H1 (cell line): ENCODE measurements at regions not wholly inside any gene's neighbourhood (a gene's known extent, or its start where the extent isn't known, plus 50 kb on each side); places are given as distances from the start of the nearest gene placed in this dataset.

Experiments
- CTCF ChIA-PET: fragments of 300-600 bp; sonication (Branson Sonifier 250); formaldehyde crosslinking; loops from one replicate; lab custom pipeline; 2021; ENCODE audit not compliant: partially characterized antibody; lab: Charles Lee
- POLR2A ChIA-PET: fragments of 300-600 bp; sonication (Branson Sonifier 250); formaldehyde crosslinking; loops from one replicate; lab custom pipeline; 2021; ENCODE audit warnings: inconsistent platforms; ENCODE audit not compliant: partially characterized antibody; lab: Charles Lee
- DNase-seq, 2 experiments: peaks; one replicate each; pipeline versions ENCODE4 v3.0.0 to v3.0.0-alpha.2; 2010 to 2022; ENCODE audit warnings: low spot score in 2 of 2, low read depth in 1 of 2, mixed read lengths in 1 of 2
- FAIRE-seq: peaks from 2 replicates; lab custom pipeline; 2011; peaks lifted over from hg19 to GRCh38; lab: Jason Lieb, UNC
- H2AFZ ChIP-seq: 2 replicates; pipeline ENCODE4 v1.8.1; 2012; ENCODE audit warnings: low read length, inconsistent platforms
- H2AK5ac ChIP-seq: 2 replicates; pipeline ENCODE4 v1.6.1; 2013; ENCODE audit warnings: low read depth, low read length
- H2BK120ac ChIP-seq: replicated peaks from 2 replicates; pipeline ENCODE3; 2013; ENCODE audit warnings: low read depth, low read length, inconsistent platforms
- H2BK12ac ChIP-seq: 2 replicates; pipeline ENCODE4 v1.6.1; 2013; ENCODE audit warnings: low read depth, low read length
- H2BK15ac ChIP-seq: 2 replicates; pipeline ENCODE4 v1.6.1; 2013; ENCODE audit warnings: low read length
- H2BK20ac ChIP-seq: 2 replicates; pipeline ENCODE4 v1.6.1; 2013; ENCODE audit warnings: low read length
- H2BK5ac ChIP-seq: 2 replicates; pipeline ENCODE4 v1.6.1; 2013; ENCODE audit warnings: low read depth, low read length
- H3K14ac ChIP-seq: 2 replicates; pipeline ENCODE4 v1.6.1; 2013; ENCODE audit warnings: inconsistent platforms; ENCODE audit not compliant: insufficient read length
- H3K18ac ChIP-seq: 2 replicates; pipeline ENCODE4 v1.6.1; 2013; ENCODE audit warnings: low read length; ENCODE audit errors: extremely low read depth
- H3K23ac ChIP-seq: 2 replicates; pipeline ENCODE4 v1.6.1; 2013; ENCODE audit warnings: inconsistent platforms; ENCODE audit not compliant: insufficient read length
- H3K23me2 ChIP-seq: 2 replicates; pipeline ENCODE4 v1.6.1; 2013; ENCODE audit warnings: low read depth, low read length
- H3K27ac ChIP-seq: 2 replicates; pipeline ENCODE4 v1.6.1; 2011; ENCODE audit warnings: low read depth, low read length, inconsistent platforms
- H3K27me3 ChIP-seq, 4 experiments: replicated peaks in 1 of 4; 1 replicate in 1 of 4; 2 replicates in 3 of 4; pipeline versions ENCODE4 v1.6.1 to v1.8.1; 2011 to 2013; ENCODE audit warnings: low read length in 3 of 4, mild to moderate bottlenecking in 3 of 4, inconsistent platforms in 2 of 4, mixed read lengths in 2 of 4, moderate library complexity in 1 of 4; ENCODE audit not compliant: control insufficient read depth in 3 of 4, insufficient read depth in 3 of 4; ENCODE audit errors: extremely low read depth in 1 of 4
- H3K36me3 ChIP-seq, 4 experiments: 2 replicates each; pipeline versions ENCODE4 v1.6.1 to v1.8.1; 2011 to 2013; ENCODE audit warnings: mild to moderate bottlenecking in 4 of 4, low read length in 3 of 4, moderate library complexity in 2 of 4, control low read depth in 1 of 4, inconsistent platforms in 1 of 4; ENCODE audit not compliant: insufficient read depth in 4 of 4, control insufficient read depth in 2 of 4
- H3K4ac ChIP-seq: replicated peaks from 2 replicates; pipeline ENCODE3; 2013; ENCODE audit warnings: low read length, low read depth, mixed read lengths, inconsistent platforms; ENCODE audit not compliant: insufficient read length
- H3K4me1 ChIP-seq, 4 experiments: replicated peaks in 1 of 4; 1 replicate in 1 of 4; 2 replicates in 3 of 4; pipeline versions ENCODE4 v1.6.1 to v1.8.1; 2011 to 2013; ENCODE audit warnings: low read length in 3 of 4, inconsistent platforms in 2 of 4, mixed read lengths in 1 of 4; ENCODE audit not compliant: insufficient read depth in 4 of 4, control insufficient read depth in 3 of 4
- H3K4me2 ChIP-seq, 2 experiments: 2 replicates each; pipeline versions ENCODE4 v1.6.1 to v1.8.1; 2011 to 2013; ENCODE audit warnings: low read depth in 2 of 2, low read length in 2 of 2, control low read depth in 1 of 2, inconsistent platforms in 1 of 2, mild to moderate bottlenecking in 1 of 2; ENCODE audit not compliant: insufficient read depth in 1 of 2
- H3K4me3 ChIP-seq, 4 experiments: fragments of 200-600, 300-600 bp in 1 of 4; sonication (generic), shearing (Covaris generic), sonication (Bioruptor Twin) in 1 of 4; 2 replicates each; pipeline versions ENCODE4 v1.5.1 to v1.8.1; 2011 to 2016; ENCODE audit warnings: low read length in 4 of 4, low read depth in 3 of 4, control low read depth in 2 of 4, inconsistent platforms in 2 of 4, mild to moderate bottlenecking in 2 of 4, mixed read lengths in 1 of 4, moderate library complexity in 1 of 4; ENCODE audit not compliant: insufficient read depth in 2 of 4; ENCODE audit errors: extremely low read depth in 1 of 4
- H3K56ac ChIP-seq: replicated peaks from 2 replicates; pipeline ENCODE3; 2013; ENCODE audit warnings: low read depth, mild to moderate bottlenecking, mixed read lengths, low read length, inconsistent platforms; ENCODE audit not compliant: insufficient read length
- H3K79me1 ChIP-seq: 2 replicates; pipeline ENCODE4 v1.6.1; 2013; ENCODE audit warnings: low read depth, low read length, control low read depth
- H3K79me2 ChIP-seq, 2 experiments: 2 replicates each; pipeline versions ENCODE4 v1.6.1 to v1.8.1; 2012 to 2013; ENCODE audit warnings: low read length in 2 of 2, mild to moderate bottlenecking in 2 of 2, inconsistent platforms in 1 of 2; ENCODE audit not compliant: insufficient read depth in 2 of 2, control insufficient read depth in 1 of 2
- H3K9ac ChIP-seq, 4 experiments: replicated peaks in 1 of 4; 1 replicate in 1 of 4; 2 replicates in 3 of 4; pipeline versions ENCODE4 v1.6.1 to v1.8.1; 2011 to 2013; ENCODE audit warnings: low read depth in 3 of 4, low read length in 3 of 4, control low read depth in 2 of 4, mild to moderate bottlenecking in 2 of 4, moderate library complexity in 2 of 4, inconsistent platforms in 1 of 4; ENCODE audit errors: extremely low read depth in 1 of 4
- H3K9me3 ChIP-seq, 2 experiments: 2 replicates each; pipeline versions ENCODE4 v1.6.1 to v1.8.1; 2012 to 2013; ENCODE audit warnings: mild to moderate bottlenecking in 2 of 2, moderate library complexity in 2 of 2, control low read depth in 1 of 2, inconsistent platforms in 1 of 2, low read depth in 1 of 2, low read length in 1 of 2, mixed read lengths in 1 of 2; ENCODE audit not compliant: insufficient read depth in 2 of 2
- H4K20me1 ChIP-seq, 2 experiments: replicated peaks in 1 of 2; 2 replicates each; pipeline versions ENCODE3 to v1.8.1; 2011 to 2013; ENCODE audit warnings: inconsistent platforms in 2 of 2, low read length in 2 of 2, mild to moderate bottlenecking in 1 of 2; ENCODE audit not compliant: insufficient read depth in 2 of 2, control insufficient read depth in 1 of 2
- H4K5ac ChIP-seq: 2 replicates; pipeline ENCODE4 v1.6.1; 2013; ENCODE audit warnings: low read length, low read depth, mixed read lengths, inconsistent platforms; ENCODE audit not compliant: insufficient read length
- H4K8ac ChIP-seq: 2 replicates; pipeline ENCODE4 v1.8.0; 2013; ENCODE audit warnings: mild to moderate bottlenecking, moderate library complexity, low read length, inconsistent platforms; ENCODE audit not compliant: insufficient read depth; ENCODE audit errors: extremely low read depth
- H4K91ac ChIP-seq: replicated peaks from 2 replicates; pipeline ENCODE3; 2013; ENCODE audit warnings: low read length, mixed read lengths, inconsistent platforms; ENCODE audit not compliant: insufficient read length
- CBX5 ChIP-seq: fragments of 300-800, 300-1000 bp; sonication (generic); IDR thresholded peaks from 2 replicates; pipeline ENCODE4 v1.7.1; 2016; ENCODE audit warnings: antibody characterized with exemption, low read length, low read depth
- CBX8 ChIP-seq: fragments of 300-800, 300-1000 bp; sonication (generic); IDR thresholded peaks from 2 replicates; pipeline ENCODE4 v1.7.1; 2016; ENCODE audit warnings: low read depth, low read length, borderline replicate concordance
- HDAC2 ChIP-seq, 2 experiments: fragments of 300-600 bp in 1 of 2; sonication (generic) in 1 of 2; IDR thresholded peaks; 2 replicates each; pipeline ENCODE4 v1.6.1; 2011 to 2012; ENCODE audit warnings: low read depth in 2 of 2, low read length in 2 of 2, mild to moderate bottlenecking in 2 of 2, moderate library complexity in 2 of 2, borderline replicate concordance in 1 of 2, inconsistent platforms in 1 of 2
- JUN ChIP-seq: IDR thresholded peaks from 2 replicates; pipeline ENCODE4 v1.6.1; 2011; ENCODE audit warnings: low read depth, mild to moderate bottlenecking, improper control_type of control experiment, low read length
- POLR2A ChIP-seq, 2 experiments: IDR thresholded peaks; 1 replicate in 1 of 2; 2 replicates in 1 of 2; pipeline ENCODE4 v1.6.1; 2011; ENCODE audit warnings: low read depth in 2 of 2, low read length in 2 of 2, mild to moderate bottlenecking in 2 of 2; ENCODE audit errors: control extremely low read depth in 1 of 2
- POLR2AphosphoS5 ChIP-seq: IDR thresholded peaks from 2 replicates; pipeline ENCODE4 v1.6.1; 2011; ENCODE audit warnings: low read depth, low read length
- RFX5 ChIP-seq: IDR thresholded peaks from 2 replicates; pipeline ENCODE4 v1.6.1; 2011; ENCODE audit warnings: low read depth, low read length, improper control_type of control experiment, borderline replicate concordance
- RXRA ChIP-seq: IDR thresholded peaks from 2 replicates; pipeline ENCODE4 v1.6.1; 2011; ENCODE audit warnings: low read depth, mild to moderate bottlenecking, low read length, moderate library complexity; ENCODE audit not compliant: insufficient read depth
- SIN3A ChIP-seq, 2 experiments: IDR thresholded peaks in 1 of 2; conservative IDR thresholded peaks in 1 of 2; 2 replicates each; pipeline ENCODE4 v1.6.1; 2011 to 2012; ENCODE audit warnings: low read length in 2 of 2, improper control_type of control experiment in 1 of 2, low read depth in 1 of 2, mild to moderate bottlenecking in 1 of 2
- SP2 ChIP-seq: IDR thresholded peaks from 2 replicates; pipeline ENCODE4 v1.6.1; 2012; ENCODE audit warnings: mild to moderate bottlenecking, low read length, inconsistent platforms
- TAF1 ChIP-seq: IDR thresholded peaks from 2 replicates; pipeline ENCODE4 v1.6.1; 2011; ENCODE audit warnings: mild to moderate bottlenecking, low read depth, low read length
- TEAD4 ChIP-seq: IDR thresholded peaks from 2 replicates; pipeline ENCODE4 v1.6.1; 2012; ENCODE audit warnings: low read depth, low read length, inconsistent platforms, mixed read lengths
- ZNF274 ChIP-seq: IDR thresholded peaks from 2 replicates; pipeline ENCODE4 v1.7.0; 2012; ENCODE audit warnings: low read length, borderline replicate concordance; ENCODE audit errors: extremely low read depth
- WGBS, 2 experiments: shearing (Covaris generic) in 1 of 2; methylation state at CpG; one replicate each; pipeline versions ENCODE4 v1.1.6 to v1.1.7; 2013 to 2015; ENCODE audit warnings: low lambda C conversion rate in 2 of 2, mixed read lengths in 2 of 2, inconsistent platforms in 1 of 2, low coverage in 1 of 2, missing lambda C conversion rate in 1 of 2; ENCODE audit not compliant: insufficient replicate concordance in 2 of 2, insufficient coverage in 1 of 2, insufficient read length in 1 of 2; ENCODE audit errors: extremely low coverage in 1 of 2, missing lambda C conversion rate in 1 of 2; 5-methylcytosine and 5-hydroxymethylcytosine counted together
- TF ChIP-seq, protein P1 (sequence below): IDR thresholded peaks from 2 replicates; pipeline ENCODE4 v1.6.1; 2012; ENCODE audit warnings: inconsistent platforms

DNA sequence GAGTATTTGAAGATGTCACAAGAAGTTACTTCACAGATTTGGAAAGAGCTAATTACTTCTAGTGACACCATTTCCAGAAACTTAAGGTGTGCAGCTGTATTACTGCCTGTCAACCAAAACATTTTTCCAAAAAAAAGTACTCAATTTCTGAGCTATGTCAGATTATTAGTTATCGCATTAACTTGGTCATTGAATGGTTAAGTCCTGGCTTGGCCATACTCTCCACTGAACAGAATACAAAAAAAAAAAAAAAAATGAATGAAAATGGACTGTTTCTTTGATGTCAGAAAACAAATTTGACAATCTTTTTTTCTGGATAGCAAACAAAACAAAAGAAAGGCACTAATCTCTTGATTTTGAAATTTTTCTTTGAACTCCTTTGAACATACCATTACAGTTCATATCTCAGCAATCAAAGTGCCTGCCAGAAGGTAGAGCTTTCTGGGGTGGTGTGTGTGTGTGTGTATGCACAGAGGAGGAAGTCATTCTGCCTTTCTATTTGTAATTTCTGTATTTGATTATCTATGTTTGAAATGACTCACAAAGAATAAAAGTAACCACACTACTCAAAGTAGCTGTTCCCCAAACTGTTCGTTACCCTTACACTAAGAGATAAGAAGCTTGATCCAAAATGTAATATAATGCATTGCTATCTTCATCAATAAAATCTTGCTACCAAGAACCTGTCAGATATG lies 210.8 kb upstream of the FUT9 start:
- ChIA-PET CTCF (interaction anchor here (3.2 kb wide), 1 partner anchor 15 kb away, joined by 14 read pairs; no protein-coding TSS in a partner anchor), POLR2A (no interaction called here)
- no peaks in the 10 kb centered on the region for H3K36me3 ChIP-seq
- no peak overlapping the region for H2BK20ac ChIP-seq
- peaks cover 22 to 53% (median 40%) of the 10 kb centered on the region in 4 experiments for H3K27me3 ChIP-seq
- no peak overlapping the region for H4K8ac ChIP-seq
- H3K79me2 ChIP-seq, result no peaks in the 10 kb centered on the region
- no peak overlapping the region for H2AK5ac ChIP-seq
- no peak overlapping the region for H3K4me2 ChIP-seq
- no peak overlapping the region for H3K23ac ChIP-seq
- H3K27ac ChIP-seq, result no peak overlapping the region
- no peak overlapping the region for H2BK120ac ChIP-seq
- FAIRE-seq (no peak), DNase-seq (no peak)
- H2BK15ac ChIP-seq, result no peak overlapping the region
- H4K5ac ChIP-seq, result no peak overlapping the region
- H3K56ac ChIP-seq, result no peak overlapping the region
- H2BK12ac ChIP-seq, result no peak overlapping the region
- no peak overlapping the region for H3K9ac ChIP-seq
- WGBS, 2 experiments, result 93% methylated on average over 2 of the region's 2 CpGs; no CpG with 5 or more reads in 1 of the 2 experiments
- H3K4me1 ChIP-seq, result peaks cover 0 to 11% (median 0%) of the 10 kb centered on the region in 4 experiments; a peak in 3 of 7 replicates
- H3K23me2 ChIP-seq, result no peaks in the 10 kb centered on the region
- H3K4ac ChIP-seq, result no peak overlapping the region
- no peak overlapping the region for H3K18ac ChIP-seq
- H3K9me3 ChIP-seq, result no peaks in the 10 kb centered on the region
- no peaks in the 10 kb centered on the region for H3K79me1 ChIP-seq
- no peak overlapping the region for H2BK5ac ChIP-seq
- H2AFZ ChIP-seq, result no peak overlapping the region
- H3K14ac ChIP-seq, result no peak overlapping the region
- H4K91ac ChIP-seq, result no peak overlapping the region
- no peaks in the 10 kb centered on the region for H4K20me1 ChIP-seq
- H3K4me3 ChIP-seq, result no peak overlapping the region
- TF ChIP-seq CBX8, result no peak
- TF ChIP-seq HDAC2 (IDR thresholded peaks at IDR 0.05; ENCODE audit: borderline replicate concordance in 1 of 2, low read depth in 2 of 2, low read length in 2 of 2), result no peak
- TF ChIP-seq ZNF274, result no peak
- TF ChIP-seq CBX5, result no peak
- no peak for TF ChIP-seq SP2
- TF ChIP-seq, protein P1, sequence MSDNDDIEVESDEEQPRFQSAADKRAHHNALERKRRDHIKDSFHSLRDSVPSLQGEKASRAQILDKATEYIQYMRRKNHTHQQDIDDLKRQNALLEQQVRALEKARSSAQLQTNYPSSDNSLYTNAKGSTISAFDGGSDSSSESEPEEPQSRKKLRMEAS, result no peak
- no peak for TF ChIP-seq RXRA
- no peak for TF ChIP-seq POLR2A (IDR thresholded peaks at IDR 0.05; ENCODE audit: control extremely low read depth in 1 of 2, low read depth in 2 of 2, low read length in 2 of 2)
- TF ChIP-seq TAF1, result no peak
- TF ChIP-seq POLR2AphosphoS5, result no peak
- TF ChIP-seq TEAD4, result no peak
- no peak for TF ChIP-seq SIN3A (conservative IDR thresholded peaks at IDR 0.05 in 1 of 2, IDR thresholded peaks at IDR 0.05 in 1 of 2; ENCODE audit: low read depth in 1 of 2, low read length in 2 of 2)
- TF ChIP-seq JUN, result no peak
- TF ChIP-seq RFX5, result no peak
